Progenitor cell of endocrine pancreas (in vitro differentiated cells): ENCODE measurements at regions not wholly inside any gene's neighbourhood (a gene's known extent, or its start where the extent isn't known, plus 50 kb on each side); places are given as distances from the start of the nearest gene placed in this dataset.

Experiments
- DNase-seq: peaks from one replicate; pipeline ENCODE4 v3.0.0; 2021; ENCODE audit warnings: low spot score; ENCODE audit not compliant: unreplicated experiment
- H3K27ac Mint-ChIP-seq: 2 replicates; pipeline ENCODE4 v1.8.0; 2021; ENCODE audit warnings: mild to moderate bottlenecking, moderate library complexity, mixed read lengths
- H3K27me3 Mint-ChIP-seq: 2 replicates; pipeline ENCODE4 v1.8.0; 2021; ENCODE audit warnings: mixed read lengths
- H3K36me3 Mint-ChIP-seq: 2 replicates; pipeline ENCODE4 v1.8.0; 2022; ENCODE audit warnings: mixed read lengths; ENCODE audit not compliant: insufficient read depth
- H3K4me1 Mint-ChIP-seq: 2 replicates; pipeline ENCODE4 v1.8.0; 2021; ENCODE audit warnings: low read depth, mixed read lengths
- H3K4me3 Mint-ChIP-seq: 2 replicates; pipeline ENCODE4 v1.8.0; 2021; ENCODE audit warnings: low read depth, mild to moderate bottlenecking, moderate library complexity, mixed read lengths
- H3K9me3 Mint-ChIP-seq: 2 replicates; pipeline ENCODE4 v1.8.0; 2021; ENCODE audit warnings: low read depth, mixed read lengths
- CTCF ChIP-seq: fragments of 200-600 bp; sonication (generic); IDR thresholded peaks from one replicate; pipeline ENCODE4 v1.5.0; 2021; ENCODE audit warnings: antibody characterized with exemption, mild to moderate bottlenecking; ENCODE audit not compliant: unreplicated experiment

GRCh38 chr5:4206127-4206526 lies 610.5 kb downstream of the IRX1 start:
- Mint-ChIP-seq H3K4me1 (no peaks in the 10 kb centered on the region), H3K27me3 (peaks cover 82% of the 10 kb centered on the region), H3K4me3 (no peak overlapping the region), H3K9me3 (no peaks in the 10 kb centered on the region), H3K27ac (no peak overlapping the region), H3K36me3 (no peaks in the 10 kb centered on the region)
- no peak for DNase-seq
- TF ChIP-seq CTCF = no peak

GRCh38 chr5:4207486-4207885 lies 611.9 kb downstream of the IRX1 start:
- Mint-ChIP-seq H3K4me3 (no peak overlapping the region), H3K36me3 (no peaks in the 10 kb centered on the region), H3K27me3 (peaks cover 81% of the 10 kb centered on the region), H3K27ac (no peak overlapping the region), H3K9me3 (no peaks in the 10 kb centered on the region), H3K4me1 (no peaks in the 10 kb centered on the region)
- DNase-seq = no peak
- TF ChIP-seq CTCF = no peak

DNA sequence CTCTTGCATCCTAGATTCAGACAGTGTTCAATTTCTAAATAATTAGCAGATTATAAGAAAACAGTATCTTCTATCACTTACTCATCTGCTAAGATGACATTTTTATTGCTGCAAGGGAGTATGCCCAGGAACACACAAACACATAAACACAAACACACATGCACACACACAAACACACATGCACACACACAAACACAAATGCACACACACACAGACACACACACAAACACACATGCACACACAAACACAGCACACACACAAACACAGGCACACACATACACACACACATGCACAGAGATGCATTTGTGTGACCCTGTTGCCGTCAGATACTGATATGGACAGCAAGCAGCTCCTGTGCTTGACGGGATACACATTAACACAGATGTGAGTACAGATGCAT lies 612.9 kb downstream of the IRX1 start:
- H3K4me1 Mint-ChIP-seq = peaks cover 2% of the 10 kb centered on the region
- H3K27ac Mint-ChIP-seq = no peak overlapping the region

GRCh38 chr5:4208996-4209395 lies 613.4 kb downstream of the IRX1 start:
- DNase-seq = no peak
- Mint-ChIP-seq H3K9me3 (no peaks in the 10 kb centered on the region), H3K27ac (no peak overlapping the region), H3K4me3 (no peak overlapping the region), H3K27me3 (peaks cover 88% of the 10 kb centered on the region), H3K36me3 (no peaks in the 10 kb centered on the region), H3K4me1 (peaks cover 2% of the 10 kb centered on the region)
- no peak for TF ChIP-seq CTCF

More for the DNA sequence above, 612.9 kb downstream of the IRX1 start:
- H3K4me3 Mint-ChIP-seq = no peak overlapping the region
- no peaks in the 10 kb centered on the region for H3K36me3 Mint-ChIP-seq
- H3K9me3 Mint-ChIP-seq = no peaks in the 10 kb centered on the region
- DNase-seq = no peak
- no peak for TF ChIP-seq CTCF
- peaks cover 85% of the 10 kb centered on the region for H3K27me3 Mint-ChIP-seq

DNA sequence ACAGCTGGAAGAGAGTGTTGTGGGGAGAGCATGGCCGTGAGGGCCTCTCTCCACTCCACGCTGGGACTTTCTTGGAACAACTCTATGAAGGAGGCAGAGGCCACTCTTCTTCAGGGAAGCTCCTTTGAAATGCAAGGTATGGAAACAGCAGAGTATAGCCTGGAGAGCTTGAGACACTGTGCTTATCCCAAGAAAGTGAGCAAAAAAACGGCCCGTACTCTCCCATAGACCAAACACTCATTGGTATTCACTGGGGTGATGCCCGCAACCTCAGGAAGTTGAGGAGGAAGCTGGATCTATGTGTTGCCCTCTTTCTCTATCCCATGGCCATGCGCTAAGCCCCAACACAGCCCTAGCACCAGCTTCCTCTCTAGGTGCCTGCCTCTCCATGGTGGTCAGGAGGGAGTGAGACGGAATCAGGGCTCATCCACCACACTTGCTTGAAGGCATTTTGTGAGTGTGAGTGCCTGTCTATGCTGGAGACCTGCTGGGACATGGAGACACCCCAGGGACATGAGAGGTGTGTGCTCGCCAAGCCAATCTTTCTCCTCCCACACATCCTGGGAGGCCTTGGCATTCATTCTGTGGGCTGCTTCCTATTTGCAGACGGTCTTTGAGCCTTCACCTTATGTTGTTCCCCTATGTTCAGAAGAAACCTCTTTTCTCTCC lies 616.6 kb downstream of the IRX1 start:
- Mint-ChIP-seq H3K27ac (no peak overlapping the region), H3K9me3 (no peaks in the 10 kb centered on the region), H3K4me3 (no peak overlapping the region), H3K27me3 (peaks cover 72% of the 10 kb centered on the region), H3K36me3 (no peaks in the 10 kb centered on the region), H3K4me1 (peaks cover 2% of the 10 kb centered on the region)
- TF ChIP-seq CTCF = no peak
- DNase-seq = no peak
